ENCODE measurements at regions not wholly inside any gene's neighbourhood (a gene's known extent, or its start where the extent isn't known, plus 50 kb on each side); places are given as distances from the start of the nearest gene placed in this dataset.

DNA sequence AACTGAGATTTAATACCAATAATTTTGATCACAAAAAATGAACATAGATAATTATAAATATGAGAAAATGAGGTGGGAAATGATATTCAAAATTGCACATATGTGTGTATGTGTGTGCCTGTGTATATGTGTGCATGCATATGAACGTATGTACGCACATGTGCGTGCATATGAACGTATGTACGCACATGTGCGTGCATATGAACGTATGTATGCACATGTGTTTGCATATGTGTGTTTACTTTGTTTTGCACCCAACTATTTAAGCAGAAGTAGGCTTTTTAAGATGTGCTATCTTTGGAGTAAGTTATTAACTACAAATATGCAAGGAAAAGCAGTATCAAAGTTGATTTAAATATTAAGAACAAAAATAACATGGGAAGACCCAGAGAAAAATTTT is 484.3 kb downstream of the EPHA4 start:
- Histone ChIP-seq H3K27me3 (ENCODE audit: control insufficient read depth, insufficient read depth, low read length) (no peaks in the 10 kb centered on the region), H3K4me3 (ENCODE audit: low read depth, low read length) (no peak overlapping the region), H3K27ac (ENCODE audit: low read depth, low read length) (no peak overlapping the region), H3K4me1 (ENCODE audit: control insufficient read depth, insufficient read depth, low read length) (no peaks in the 10 kb centered on the region), H3K9ac (ENCODE audit: low read length) (no peak overlapping the region), H3K36me3 (ENCODE audit: control insufficient read depth, insufficient read depth, low read length) (no peaks in the 10 kb centered on the region), H3K9me3 (ENCODE audit: control insufficient read depth, insufficient read depth, low read depth, low read length) (no peaks in the 10 kb centered on the region; the same call in 1 of the 2 replicates)

DNA sequence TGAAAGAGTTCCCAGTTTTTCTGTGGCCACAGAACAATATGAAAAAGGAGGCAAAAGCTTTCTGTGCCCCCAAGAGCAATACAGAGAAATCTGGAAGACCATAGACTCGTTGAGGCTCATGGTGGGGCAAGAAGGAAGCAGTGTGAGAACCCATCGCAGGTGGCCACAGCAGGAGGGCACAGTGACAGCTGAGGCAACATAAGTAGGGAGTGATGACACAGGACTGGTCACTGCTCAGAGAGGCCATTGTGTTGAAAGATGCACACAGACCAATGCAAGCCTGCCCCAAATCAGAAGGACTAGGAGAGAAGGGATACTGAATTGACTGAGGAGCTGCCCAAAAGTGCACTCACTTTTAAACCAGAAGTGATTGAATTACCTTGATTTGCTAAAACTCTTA is 483.6 kb downstream of the EPHA4 start:
- no peak overlapping the region for H3K4me3 ChIP-seq (ENCODE audit: low read depth, low read length)
- no peaks in the 10 kb centered on the region for H3K36me3 ChIP-seq (ENCODE audit: control insufficient read depth, insufficient read depth, low read length)
- no peak overlapping the region for H3K9ac ChIP-seq (ENCODE audit: low read length)
- no peaks in the 10 kb centered on the region for H3K4me1 ChIP-seq (ENCODE audit: control insufficient read depth, insufficient read depth, low read length)
- no peaks in the 10 kb centered on the region; the same call in 1 of the 2 replicates for H3K9me3 ChIP-seq (ENCODE audit: control insufficient read depth, insufficient read depth, low read depth, low read length)
- no peak overlapping the region for H3K27ac ChIP-seq (ENCODE audit: low read depth, low read length)
- no peaks in the 10 kb centered on the region for H3K27me3 ChIP-seq (ENCODE audit: control insufficient read depth, insufficient read depth, low read length)

DNA sequence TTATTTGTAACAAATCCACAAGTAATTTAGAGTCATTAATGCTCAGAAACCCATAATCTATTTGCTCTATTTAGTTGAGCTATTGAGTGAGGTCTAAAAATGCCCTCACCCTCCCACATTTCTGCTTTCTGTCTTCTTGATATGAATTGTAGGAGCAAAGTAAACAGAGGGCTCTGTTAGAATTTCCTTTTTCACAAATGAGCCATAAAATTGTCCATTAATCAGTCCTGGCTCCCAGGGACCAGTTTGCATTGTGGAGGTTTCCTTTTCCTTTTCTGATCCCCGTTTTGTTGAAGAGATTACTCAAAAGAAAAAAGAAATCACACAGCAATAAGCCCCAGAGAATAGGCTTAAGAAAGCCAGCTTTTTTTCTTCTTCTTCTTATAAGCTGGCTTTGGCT is 476.7 kb downstream of the EPHA4 start:
- Histone ChIP-seq H3K4me3 (ENCODE audit: low read depth, low read length) (no peak overlapping the region), H3K36me3 (ENCODE audit: control insufficient read depth, insufficient read depth, low read length) (no peaks in the 10 kb centered on the region), H3K9me3 (ENCODE audit: control insufficient read depth, insufficient read depth, low read depth, low read length) (no peaks in the 10 kb centered on the region), H3K27ac (ENCODE audit: low read depth, low read length) (no peak overlapping the region), H3K9ac (ENCODE audit: low read length) (no peak overlapping the region), H3K4me1 (ENCODE audit: control insufficient read depth, insufficient read depth, low read length) (no peaks in the 10 kb centered on the region), H3K27me3 (ENCODE audit: control insufficient read depth, insufficient read depth, low read length) (no peaks in the 10 kb centered on the region)

DNA sequence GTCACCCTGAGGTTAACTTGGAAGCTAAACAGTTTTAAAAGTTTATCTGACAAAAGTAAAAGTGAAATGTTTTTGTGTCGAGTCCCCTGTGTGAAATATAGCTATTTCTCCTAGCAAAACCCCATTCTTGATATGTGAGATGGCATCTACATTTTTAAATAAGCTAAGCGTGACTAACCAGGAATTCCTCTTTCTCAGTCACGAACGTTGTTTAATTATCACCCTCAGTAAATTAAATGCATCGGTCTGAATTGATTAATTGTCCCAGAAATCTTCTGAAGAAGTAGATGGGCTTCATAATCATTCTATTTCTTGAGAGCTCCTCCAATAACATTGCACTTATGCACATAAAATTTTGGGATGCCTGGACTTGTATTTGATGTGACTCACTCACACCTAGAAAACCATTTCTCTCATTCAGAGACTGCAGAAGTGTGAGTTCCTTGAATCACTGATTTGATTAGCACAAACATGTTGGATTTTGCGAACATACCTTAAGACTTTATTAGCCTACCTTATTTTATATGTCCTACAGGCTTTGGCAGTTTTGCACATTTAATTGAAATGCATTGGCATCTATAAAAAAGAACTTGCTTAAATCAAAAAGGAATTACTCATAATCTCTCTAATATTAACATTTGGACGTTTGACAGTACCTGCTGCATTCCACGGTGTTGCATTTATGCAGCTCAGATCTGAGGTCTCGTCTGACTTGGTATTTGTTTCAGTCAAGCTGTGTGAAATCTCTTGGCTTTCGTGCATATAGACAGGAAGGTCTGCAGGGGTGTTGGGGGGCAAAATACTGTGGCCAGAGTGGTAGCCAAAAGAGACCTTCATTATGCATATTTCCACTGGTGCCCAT is 475.2 kb downstream of the EPHA4 start:
- no peaks in the 10 kb centered on the region for H3K27me3 ChIP-seq (ENCODE audit: control insufficient read depth, insufficient read depth, low read length)
- H3K9me3 ChIP-seq (ENCODE audit: control insufficient read depth, insufficient read depth, low read depth, low read length), result no peaks in the 10 kb centered on the region
- H3K36me3 ChIP-seq (ENCODE audit: control insufficient read depth, insufficient read depth, low read length), result no peaks in the 10 kb centered on the region
- H3K4me3 ChIP-seq (ENCODE audit: low read depth, low read length), result no peak overlapping the region
- no peak overlapping the region for H3K27ac ChIP-seq (ENCODE audit: low read depth, low read length)
- no peak overlapping the region for H3K9ac ChIP-seq (ENCODE audit: low read length)
- H3K4me1 ChIP-seq (ENCODE audit: control insufficient read depth, insufficient read depth, low read length), result 0 out of 2 replicates have a peak, but pooled peaks cover 3% of the 10 kb centered on the region

DNA sequence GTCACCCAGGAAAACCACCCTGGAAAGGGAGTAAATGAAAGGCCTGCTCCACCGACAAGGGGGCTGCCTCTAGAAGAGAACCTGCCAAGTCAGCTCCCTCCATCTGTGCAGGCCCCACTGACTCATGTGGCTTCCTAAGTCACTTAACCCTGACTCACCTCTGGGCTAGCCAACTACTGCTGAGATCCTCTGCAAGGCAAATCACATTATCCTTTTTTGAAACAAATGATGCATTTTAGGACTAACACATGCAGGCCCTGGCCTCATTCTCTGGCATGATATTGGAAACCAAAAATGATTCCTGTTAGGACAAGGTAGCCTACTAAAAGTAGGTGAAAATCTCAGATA is 474.6 kb downstream of the EPHA4 start:
- H3K27ac ChIP-seq (ENCODE audit: low read depth, low read length), result no peak overlapping the region
- no peak overlapping the region for H3K9ac ChIP-seq (ENCODE audit: low read length)
- no peaks in the 10 kb centered on the region for H3K27me3 ChIP-seq (ENCODE audit: control insufficient read depth, insufficient read depth, low read length)

DNA sequence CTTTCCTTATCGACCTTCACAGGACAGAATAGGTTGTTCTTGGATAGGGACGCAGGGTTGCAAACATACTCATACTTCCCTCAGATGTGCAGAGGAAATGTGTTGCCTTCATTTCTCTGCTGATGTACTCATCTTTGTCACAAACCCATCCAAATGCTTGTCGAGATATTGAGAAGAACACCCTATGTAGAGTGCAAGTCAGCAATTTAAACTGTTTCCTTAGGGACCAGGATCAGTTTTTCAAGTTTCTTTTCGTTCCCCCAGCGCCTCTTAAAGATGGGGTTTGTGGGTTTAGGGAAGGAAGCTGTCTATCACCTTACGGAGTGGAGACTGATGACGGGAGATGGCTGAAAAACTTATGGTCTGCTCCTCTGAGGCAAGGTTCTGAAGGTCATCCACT is 474.2 kb downstream of the EPHA4 start:
- Histone ChIP-seq H3K36me3 (ENCODE audit: control insufficient read depth, insufficient read depth, low read length) (no peaks in the 10 kb centered on the region), H3K9me3 (ENCODE audit: control insufficient read depth, insufficient read depth, low read depth, low read length) (no peaks in the 10 kb centered on the region), H3K27ac (ENCODE audit: low read depth, low read length) (no peak overlapping the region), H3K27me3 (ENCODE audit: control insufficient read depth, insufficient read depth, low read length) (no peaks in the 10 kb centered on the region), H3K4me3 (ENCODE audit: low read depth, low read length) (no peak overlapping the region), H3K9ac (ENCODE audit: low read length) (no peak overlapping the region), H3K4me1 (ENCODE audit: control insufficient read depth, insufficient read depth, low read length) (0 out of 2 replicates have a peak, but pooled peaks cover 3% of the 10 kb centered on the region)

More for the DNA sequence above, 474.6 kb downstream of the EPHA4 start:
- H3K36me3 ChIP-seq (ENCODE audit: control insufficient read depth, insufficient read depth, low read length), result no peaks in the 10 kb centered on the region
- H3K4me3 ChIP-seq (ENCODE audit: low read depth, low read length), result no peak overlapping the region
- H3K4me1 ChIP-seq (ENCODE audit: control insufficient read depth, insufficient read depth, low read length), result 0 out of 2 replicates have a peak, but pooled peaks cover 3% of the 10 kb centered on the region
- no peaks in the 10 kb centered on the region for H3K9me3 ChIP-seq (ENCODE audit: control insufficient read depth, insufficient read depth, low read depth, low read length)

DNA sequence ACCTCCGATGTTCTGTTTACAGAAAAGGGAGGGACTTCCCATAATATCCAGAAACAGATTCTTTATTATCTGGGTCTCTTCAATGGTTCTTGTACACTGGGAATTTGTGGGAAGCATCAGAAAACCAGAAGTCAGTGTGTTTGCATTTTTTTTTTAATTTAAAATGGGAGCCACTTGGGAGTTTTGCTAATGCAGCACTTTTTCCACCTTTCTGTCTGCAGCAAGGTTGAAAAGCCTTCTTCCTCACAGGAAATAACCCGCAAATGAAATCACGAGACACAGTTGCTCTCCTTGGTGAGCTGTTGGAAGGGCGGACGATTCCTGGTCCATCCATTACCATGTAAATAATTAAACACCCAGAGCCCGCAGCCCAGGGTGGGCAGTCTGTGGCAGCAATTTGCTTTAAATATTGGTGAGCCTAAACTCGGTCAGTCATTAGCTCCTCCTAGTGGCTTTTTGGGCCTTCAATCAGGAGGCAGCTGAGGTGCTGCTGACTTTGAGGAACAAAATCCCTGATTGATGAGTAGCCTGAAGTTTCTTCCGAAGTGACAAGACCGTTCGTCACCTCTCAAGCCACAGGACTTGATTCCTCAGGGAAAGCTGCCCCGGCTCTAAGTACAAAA is 471.5 kb downstream of the EPHA4 start:
- Histone ChIP-seq H3K27me3 (ENCODE audit: control insufficient read depth, insufficient read depth, low read length) (no peaks in the 10 kb centered on the region), H3K4me3 (ENCODE audit: low read depth, low read length) (no peak overlapping the region), H3K27ac (ENCODE audit: low read depth, low read length) (no peak overlapping the region), H3K9me3 (ENCODE audit: control insufficient read depth, insufficient read depth, low read depth, low read length) (no peaks in the 10 kb centered on the region), H3K9ac (ENCODE audit: low read length) (no peak overlapping the region), H3K4me1 (ENCODE audit: control insufficient read depth, insufficient read depth, low read length) (peaks cover 13% of the 10 kb centered on the region; the same call in 1 of the 2 replicates), H3K36me3 (ENCODE audit: control insufficient read depth, insufficient read depth, low read length) (no peaks in the 10 kb centered on the region)

DNA sequence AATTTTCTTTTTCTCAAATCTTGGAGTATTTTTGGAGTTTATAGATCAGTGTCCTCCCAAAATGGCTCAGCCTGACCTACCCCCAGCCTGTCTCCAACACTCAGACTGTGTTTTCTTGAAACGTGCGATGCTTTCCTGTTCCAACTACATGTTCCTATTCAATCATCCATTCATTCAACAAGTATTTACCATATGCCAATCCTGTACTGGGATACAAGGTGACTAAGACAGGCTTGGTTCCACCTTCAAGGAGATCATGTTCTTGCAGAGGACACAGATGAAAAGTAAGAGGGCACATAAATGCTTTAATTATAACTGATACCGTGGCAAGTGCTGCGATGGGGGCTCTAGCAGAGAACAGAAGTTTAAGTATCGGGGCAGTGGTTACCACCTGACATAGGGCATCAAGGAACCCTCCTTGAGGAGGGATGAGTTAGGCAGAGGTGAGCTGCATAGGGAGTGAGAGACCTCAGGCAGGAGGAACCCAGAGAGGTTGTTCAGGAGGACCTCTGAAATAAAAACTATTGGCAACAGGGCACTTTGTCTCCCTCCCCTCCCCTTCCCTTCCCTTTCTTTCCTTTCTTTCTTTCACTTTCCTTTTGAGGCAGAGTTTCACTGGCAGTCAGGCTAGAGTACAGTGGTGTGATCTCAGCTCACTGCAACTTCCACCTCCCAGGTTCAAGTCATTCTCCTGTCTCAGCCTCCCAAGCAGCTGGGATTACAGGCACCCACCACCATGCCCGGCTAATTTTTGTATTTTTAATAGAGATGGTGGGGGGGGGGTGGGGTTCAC is 469.0 kb downstream of the EPHA4 start:
- H3K9ac ChIP-seq (ENCODE audit: low read length), result no peak overlapping the region
- no peaks in the 10 kb centered on the region for H3K9me3 ChIP-seq (ENCODE audit: control insufficient read depth, insufficient read depth, low read depth, low read length)
- no peak overlapping the region for H3K4me3 ChIP-seq (ENCODE audit: low read depth, low read length)
- no peaks in the 10 kb centered on the region for H3K27me3 ChIP-seq (ENCODE audit: control insufficient read depth, insufficient read depth, low read length)
- peaks cover 13% of the 10 kb centered on the region; the same call in 1 of the 2 replicates for H3K4me1 ChIP-seq (ENCODE audit: control insufficient read depth, insufficient read depth, low read length)
- no peak overlapping the region for H3K27ac ChIP-seq (ENCODE audit: low read depth, low read length)
- H3K36me3 ChIP-seq (ENCODE audit: control insufficient read depth, insufficient read depth, low read length), result no peaks in the 10 kb centered on the region

DNA sequence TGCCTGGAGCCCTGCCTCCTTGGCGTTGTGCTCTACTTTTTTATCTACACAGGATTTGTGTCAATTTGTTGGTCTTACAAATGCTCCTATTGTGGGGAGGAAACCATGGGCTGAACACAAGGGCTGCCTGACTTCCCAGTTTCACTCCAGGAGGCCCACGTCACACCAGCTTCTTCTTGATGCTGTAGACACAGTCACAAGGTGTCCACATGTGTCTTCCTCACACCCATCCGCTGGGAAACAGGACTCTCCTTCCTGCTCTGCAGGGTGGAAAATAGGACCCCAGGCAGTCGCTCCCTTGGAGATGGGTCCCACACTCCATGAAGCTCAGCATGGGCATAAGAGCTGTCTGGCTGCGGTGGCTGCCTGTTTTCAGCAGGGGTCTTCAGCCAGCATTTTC is 468.2 kb downstream of the EPHA4 start:
- H3K27ac ChIP-seq (ENCODE audit: low read depth, low read length), result no peak overlapping the region
- no peak overlapping the region for H3K4me3 ChIP-seq (ENCODE audit: low read depth, low read length)

DNA sequence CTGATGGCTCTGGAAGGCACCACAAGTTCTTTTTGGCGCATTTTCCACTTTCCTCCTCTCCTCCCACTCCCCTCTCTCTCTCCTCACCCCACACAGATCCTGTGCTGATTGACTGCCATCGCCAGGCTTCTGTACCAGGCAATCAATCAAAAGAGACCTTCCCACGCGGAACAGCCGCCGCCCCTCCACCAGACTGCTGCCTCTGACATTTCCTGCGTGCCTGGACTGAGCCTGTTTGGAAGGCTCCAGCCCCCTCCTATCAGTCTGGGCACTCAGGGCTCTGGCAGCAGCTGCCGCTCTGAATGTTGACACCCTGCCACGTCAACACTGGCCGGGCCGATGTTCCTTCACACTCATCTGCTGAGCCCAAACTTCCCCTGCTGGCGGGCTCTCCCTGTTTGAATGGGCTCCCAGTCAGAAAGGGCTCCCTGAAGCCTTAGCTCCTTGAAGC is 467.7 kb downstream of the EPHA4 start:
- Histone ChIP-seq H3K27ac (ENCODE audit: low read depth, low read length) (no peak overlapping the region), H3K4me1 (ENCODE audit: control insufficient read depth, insufficient read depth, low read length) (peaks cover 13% of the 10 kb centered on the region; the same call in 1 of the 2 replicates), H3K4me3 (ENCODE audit: low read depth, low read length) (no peak overlapping the region), H3K27me3 (ENCODE audit: control insufficient read depth, insufficient read depth, low read length) (no peaks in the 10 kb centered on the region), H3K36me3 (ENCODE audit: control insufficient read depth, insufficient read depth, low read length) (no peaks in the 10 kb centered on the region), H3K9ac (ENCODE audit: low read length) (no peak overlapping the region), H3K9me3 (ENCODE audit: control insufficient read depth, insufficient read depth, low read depth, low read length) (no peaks in the 10 kb centered on the region)

More for the DNA sequence above, 468.2 kb downstream of the EPHA4 start:
- Histone ChIP-seq H3K4me1 (ENCODE audit: control insufficient read depth, insufficient read depth, low read length) (peaks cover 13% of the 10 kb centered on the region; the same call in 1 of the 2 replicates), H3K9me3 (ENCODE audit: control insufficient read depth, insufficient read depth, low read depth, low read length) (no peaks in the 10 kb centered on the region), H3K9ac (ENCODE audit: low read length) (no peak overlapping the region), H3K36me3 (ENCODE audit: control insufficient read depth, insufficient read depth, low read length) (no peaks in the 10 kb centered on the region), H3K27me3 (ENCODE audit: control insufficient read depth, insufficient read depth, low read length) (no peaks in the 10 kb centered on the region)

All from HUES6 (cell line).